Mononuclear cell (primary cell): ENCODE measurements at regions not wholly inside any gene's neighbourhood (a gene's known extent, or its start where the extent isn't known, plus 50 kb on each side); places are given as distances from the start of the nearest gene placed in this dataset.

Experiments
- H3K27me3 ChIP-seq: 2 replicates; pipeline ENCODE4 v1.6.0; 2011; ENCODE audit warnings: low read length, control low read depth; ENCODE audit not compliant: insufficient read depth
- H3K4me1 ChIP-seq: 2 replicates; pipeline ENCODE4 v1.5.1; 2011; ENCODE audit warnings: mild to moderate bottlenecking, low read length, control low read depth; ENCODE audit not compliant: insufficient read depth
- H3K4me3 ChIP-seq: 2 replicates; pipeline ENCODE4 v1.5.1; 2011; ENCODE audit warnings: mild to moderate bottlenecking, low read length, moderate library complexity
- H3K9me3 ChIP-seq: 2 replicates; pipeline ENCODE4 v1.5.1; 2011; ENCODE audit warnings: low read depth, mild to moderate bottlenecking, control low read depth, low read length

- Histone ChIP-seq H3K4me3 (no peak overlapping the region), H3K27me3 (no peaks in the 10 kb centered on the region), H3K9me3 (no peaks in the 10 kb centered on the region), H3K4me1 (peaks cover 36% of the 10 kb centered on the region)
Measured at GRCh38 chr5:56513141-56513540, 280.0 kb upstream of the ANKRD55 start.

- Histone ChIP-seq H3K9me3 (no peaks in the 10 kb centered on the region), H3K27me3 (no peaks in the 10 kb centered on the region), H3K4me1 (peaks cover 35% of the 10 kb centered on the region)
Measured at GRCh38 chr5:56512313-56512996, 279.3 kb upstream of the ANKRD55 start.

DNA sequence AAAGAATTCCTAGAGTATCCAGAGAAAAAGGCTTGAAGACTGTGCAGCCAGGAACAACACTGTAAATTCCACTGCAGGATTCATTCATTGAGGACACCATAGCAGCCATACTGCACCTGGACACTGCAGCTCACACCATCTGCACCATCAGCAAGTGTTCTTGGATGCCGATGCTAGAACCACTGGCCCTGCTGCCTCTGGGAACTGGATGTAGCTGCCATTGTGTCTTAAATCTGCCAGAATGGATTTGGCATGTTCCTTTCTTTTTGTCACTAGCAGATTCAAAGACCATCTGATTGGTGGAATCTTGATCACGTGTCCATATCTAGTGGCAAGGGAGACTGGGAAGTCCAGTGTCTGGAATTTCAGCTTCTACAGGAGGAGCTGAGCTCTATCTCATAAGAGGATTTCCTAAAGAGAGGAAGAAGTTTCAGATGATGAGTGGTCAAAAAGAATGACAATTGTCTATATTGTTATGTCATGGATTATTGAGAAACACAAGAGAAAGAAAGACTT lies 278.3 kb upstream of the ANKRD55 start:
- H3K4me3 ChIP-seq: no peak overlapping the region
- no peaks in the 10 kb centered on the region for H3K9me3 ChIP-seq
- peaks cover 24% of the 10 kb centered on the region for H3K4me1 ChIP-seq
- H3K27me3 ChIP-seq: no peaks in the 10 kb centered on the region

More at GRCh38 chr5:56512313-56512996, 279.3 kb upstream of the ANKRD55 start:
- H3K4me3 ChIP-seq: no peak overlapping the region

GRCh38 chr5:56508249-56508648 lies 275.1 kb upstream of the ANKRD55 start:
- Histone ChIP-seq H3K27me3 (no peaks in the 10 kb centered on the region), H3K4me1 (peaks cover 14% of the 10 kb centered on the region), H3K9me3 (no peaks in the 10 kb centered on the region), H3K4me3 (no peak overlapping the region)

DNA sequence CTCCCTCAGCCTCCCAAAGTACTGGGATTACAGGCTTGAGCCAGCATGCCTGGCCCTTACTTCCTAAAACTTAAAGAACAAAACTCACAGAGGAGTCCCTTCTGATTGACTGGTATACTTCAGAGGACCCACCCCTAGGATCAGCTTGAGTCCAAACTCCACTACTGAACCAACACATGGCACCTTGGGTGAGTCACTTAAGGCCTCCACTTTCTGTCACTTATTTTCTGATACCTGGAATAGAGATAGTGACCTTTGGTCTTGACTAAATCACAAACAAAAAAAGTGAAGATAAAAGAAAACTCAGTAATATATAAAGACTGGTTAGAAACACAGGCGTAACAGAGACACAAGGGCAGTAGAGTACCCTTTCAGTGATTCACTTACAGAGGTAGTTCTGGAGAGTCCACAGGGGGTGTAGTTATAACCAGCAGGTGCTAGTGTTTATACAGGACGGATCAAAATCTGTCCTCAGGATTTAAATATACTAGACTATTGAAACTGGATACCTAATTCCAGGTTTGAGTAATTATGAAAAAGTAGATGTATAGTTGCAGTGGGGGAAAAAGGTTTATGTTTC lies 274.3 kb upstream of the ANKRD55 start:
- peaks cover 6% of the 10 kb centered on the region for H3K4me1 ChIP-seq
- H3K27me3 ChIP-seq: no peaks in the 10 kb centered on the region
- H3K4me3 ChIP-seq: no peak overlapping the region
- H3K9me3 ChIP-seq: no peaks in the 10 kb centered on the region

- H3K27me3 ChIP-seq: no peaks in the 10 kb centered on the region
- H3K4me1 ChIP-seq: peaks cover 9% of the 10 kb centered on the region
- H3K9me3 ChIP-seq: no peaks in the 10 kb centered on the region
- H3K4me3 ChIP-seq: no peak overlapping the region
Measured at GRCh38 chr5:56506211-56506965, 273.3 kb upstream of the ANKRD55 start.

DNA sequence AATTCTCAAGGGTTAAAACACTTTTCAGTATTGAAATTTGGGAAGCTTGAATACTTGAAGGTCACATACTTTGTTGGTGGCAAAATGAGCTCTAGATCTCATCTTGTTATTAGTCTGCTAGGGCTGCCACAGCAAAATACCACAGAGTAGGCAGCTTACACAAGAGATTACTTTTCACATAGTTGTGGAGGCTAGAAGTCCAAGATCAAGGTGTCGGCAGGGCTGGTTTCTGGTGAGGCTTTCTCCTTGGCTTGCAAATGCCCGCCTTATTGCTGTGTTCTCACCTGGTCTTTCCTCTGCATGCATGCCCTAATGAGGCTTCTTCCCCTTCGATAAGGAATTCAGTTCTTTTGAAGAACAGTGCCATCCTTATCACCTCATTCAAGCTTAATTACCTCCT lies 270.8 kb upstream of the ANKRD55 start:
- H3K4me3 ChIP-seq: no peak overlapping the region
- peaks cover 7% of the 10 kb centered on the region for H3K4me1 ChIP-seq
- H3K9me3 ChIP-seq: no peaks in the 10 kb centered on the region
- no peaks in the 10 kb centered on the region for H3K27me3 ChIP-seq

GRCh38 chr5:56501781-56502557 lies 268.8 kb upstream of the ANKRD55 start:
- peaks cover 7% of the 10 kb centered on the region for H3K4me1 ChIP-seq
- no peak overlapping the region for H3K4me3 ChIP-seq
- H3K9me3 ChIP-seq: no peaks in the 10 kb centered on the region
- H3K27me3 ChIP-seq: no peaks in the 10 kb centered on the region

DNA sequence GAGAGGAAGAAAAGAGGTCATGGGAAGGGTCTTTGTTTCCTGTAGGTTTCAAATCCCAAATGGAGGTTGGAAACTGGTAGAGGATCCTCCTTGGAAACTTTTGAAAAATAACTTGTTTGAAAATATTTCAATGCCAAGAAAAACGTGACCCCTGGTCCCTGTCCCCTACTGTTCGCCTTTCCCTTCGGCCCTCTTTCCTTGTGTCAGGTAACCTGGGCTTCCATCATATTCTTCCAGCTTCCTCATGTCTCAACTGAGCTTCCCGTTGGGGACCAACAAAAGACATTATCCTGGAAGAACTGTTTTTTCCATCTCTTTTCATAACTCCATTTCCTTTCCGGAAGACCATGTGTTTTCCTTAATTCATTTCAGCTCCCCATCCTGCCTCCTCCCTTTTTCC lies 266.8 kb upstream of the ANKRD55 start:
- no peaks in the 10 kb centered on the region for H3K9me3 ChIP-seq
- no peaks in the 10 kb centered on the region for H3K27me3 ChIP-seq
- no peak overlapping the region for H3K4me3 ChIP-seq
- peaks cover 12% of the 10 kb centered on the region for H3K4me1 ChIP-seq

GRCh38 chr5:56499491-56499890 lies 266.4 kb upstream of the ANKRD55 start:
- Histone ChIP-seq H3K4me3 (no peak overlapping the region), H3K27me3 (no peaks in the 10 kb centered on the region), H3K9me3 (no peaks in the 10 kb centered on the region), H3K4me1 (peaks cover 15% of the 10 kb centered on the region)

GRCh38 chr5:56498759-56499395 lies 265.7 kb upstream of the ANKRD55 start:
- peaks cover 21% of the 10 kb centered on the region for H3K4me1 ChIP-seq
- no peaks in the 10 kb centered on the region for H3K9me3 ChIP-seq
- H3K4me3 ChIP-seq: no peak overlapping the region
- no peaks in the 10 kb centered on the region for H3K27me3 ChIP-seq

- Histone ChIP-seq H3K4me3 (no peak overlapping the region), H3K9me3 (no peaks in the 10 kb centered on the region), H3K4me1 (peaks cover 19% of the 10 kb centered on the region), H3K27me3 (no peaks in the 10 kb centered on the region)
Measured at GRCh38 chr5:56496581-56497063, 263.5 kb upstream of the ANKRD55 start.

- Histone ChIP-seq H3K27me3 (no peaks in the 10 kb centered on the region), H3K4me3 (no peak overlapping the region), H3K9me3 (no peaks in the 10 kb centered on the region), H3K4me1 (peaks cover 24% of the 10 kb centered on the region)
Measured at GRCh38 chr5:56494300-56494731, 261.2 kb upstream of the ANKRD55 start.

DNA sequence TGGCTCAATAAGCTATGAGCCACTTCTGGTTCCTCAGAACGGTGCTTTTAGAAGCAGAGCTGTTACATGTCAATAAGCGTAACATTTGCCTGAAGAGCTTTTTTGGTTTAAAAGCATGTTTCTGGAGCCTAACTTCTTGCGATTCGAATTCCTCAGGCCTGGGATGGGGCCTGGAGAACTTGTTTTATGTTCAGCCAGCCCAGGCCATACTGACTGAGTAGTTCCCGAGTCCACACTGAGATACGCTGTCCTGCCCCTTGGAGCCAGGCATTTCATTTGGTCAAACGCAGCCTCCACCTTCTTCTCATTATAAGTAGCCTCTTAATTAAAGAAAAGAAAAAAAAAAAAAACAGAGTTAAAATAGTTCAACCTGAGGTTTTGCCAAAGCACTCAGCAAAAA lies 260.6 kb upstream of the ANKRD55 start:
- Histone ChIP-seq H3K27me3 (no peaks in the 10 kb centered on the region), H3K4me3 (no peak overlapping the region), H3K4me1 (peaks cover 24% of the 10 kb centered on the region), H3K9me3 (no peaks in the 10 kb centered on the region)
